GM21576 (cell line): ENCODE measurements at regions not wholly inside any gene's neighbourhood (a gene's known extent, or its start where the extent isn't known, plus 50 kb on each side); places are given as distances from the start of the nearest gene placed in this dataset.

Source experiments
- ATAC-seq: cut with Tn5 transposase; IDR thresholded peaks from one replicate; pipeline ENCODE4 v1.9.1; 2021; ENCODE audit warnings: mild to moderate bottlenecking, moderate library complexity; ENCODE audit not compliant: unreplicated experiment

DNA sequence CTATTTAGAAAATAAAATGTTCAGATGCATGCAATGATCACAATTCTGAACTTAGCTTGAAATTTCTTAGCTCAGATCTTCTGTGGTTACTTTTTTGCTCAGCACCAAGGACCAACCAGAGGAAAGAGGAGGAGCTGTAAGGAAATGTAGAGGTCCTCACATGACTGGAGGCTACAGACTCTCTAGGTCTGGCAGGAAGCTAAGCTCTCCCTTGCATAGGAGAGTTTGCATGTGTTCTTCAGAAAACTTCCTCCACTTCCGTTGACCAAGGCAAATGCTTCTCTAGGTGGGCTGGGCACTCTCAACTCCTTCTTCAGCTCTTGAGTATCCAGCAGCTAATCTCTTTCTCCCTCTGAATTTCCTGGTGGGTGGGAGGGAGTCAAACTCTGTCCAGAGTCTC is 119.6 kb downstream of the BTC start:
- no peak for ATAC-seq

DNA sequence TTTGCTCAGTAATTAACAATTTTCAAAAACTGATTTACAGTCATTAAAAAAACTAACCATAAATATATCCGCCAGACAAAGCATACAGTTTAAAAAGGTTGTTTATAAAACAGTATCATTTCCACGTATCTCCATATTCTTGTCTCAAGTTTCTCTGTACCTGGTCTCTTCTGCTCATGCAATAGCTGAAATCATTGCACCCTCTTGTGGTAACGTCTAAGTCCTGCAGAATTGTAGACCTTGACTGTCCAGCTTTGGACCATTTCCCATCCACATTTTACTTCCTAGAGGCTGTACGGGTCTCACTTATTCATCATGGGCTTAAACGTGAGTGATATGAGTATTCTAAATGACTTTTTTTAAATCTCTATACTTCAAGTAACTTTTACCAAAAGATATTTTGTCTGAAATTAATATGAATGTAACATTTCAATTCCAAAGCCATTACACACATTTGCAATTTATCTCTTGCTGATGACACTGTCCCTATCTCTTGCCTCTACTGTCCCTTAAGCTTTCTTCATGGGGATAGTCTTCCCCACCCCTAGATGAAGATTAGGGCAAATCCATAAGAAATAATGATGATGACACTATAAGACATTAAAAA is 118.5 kb downstream of the BTC start:
- peak; percentile 85 for ATAC-seq

DNA sequence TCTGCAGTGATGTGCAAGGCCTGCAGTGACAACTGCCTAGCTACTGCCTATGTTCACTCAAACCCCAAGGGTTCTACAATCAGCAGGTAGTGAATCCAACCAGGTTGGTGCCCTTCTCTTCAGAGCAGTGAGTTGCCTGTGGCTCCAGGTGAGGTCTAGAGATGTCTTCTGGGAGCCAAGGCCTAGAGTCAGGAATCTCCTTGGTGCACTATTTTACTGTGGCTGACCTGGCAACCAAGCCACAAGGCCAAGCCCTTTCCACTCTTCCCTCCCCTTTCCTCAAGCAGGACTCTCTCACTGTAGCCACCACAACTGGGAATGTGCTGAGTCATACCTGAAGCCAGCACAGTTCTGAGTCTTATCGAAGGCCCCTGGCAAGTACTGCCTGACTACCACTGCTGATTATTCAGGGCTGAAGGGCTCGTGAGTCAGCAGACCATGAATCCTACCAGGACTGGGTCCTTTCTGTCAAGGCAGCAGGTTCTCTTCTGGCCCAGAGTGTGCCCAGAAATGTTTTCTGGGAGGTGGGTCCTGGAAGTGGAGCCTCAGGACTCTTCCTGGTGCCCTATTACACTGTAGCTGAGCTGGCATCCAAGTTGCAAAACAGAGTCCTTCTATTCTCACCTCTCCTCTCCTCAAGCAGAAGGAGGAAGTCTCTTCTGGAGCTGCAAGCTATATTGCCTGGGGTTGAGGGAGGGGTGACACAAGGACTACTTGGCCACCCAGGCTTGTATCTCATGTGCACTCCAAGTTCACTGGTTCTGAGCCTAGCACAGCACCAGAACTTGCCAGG is 111.6 kb downstream of the BTC start:
- no peak for ATAC-seq

DNA sequence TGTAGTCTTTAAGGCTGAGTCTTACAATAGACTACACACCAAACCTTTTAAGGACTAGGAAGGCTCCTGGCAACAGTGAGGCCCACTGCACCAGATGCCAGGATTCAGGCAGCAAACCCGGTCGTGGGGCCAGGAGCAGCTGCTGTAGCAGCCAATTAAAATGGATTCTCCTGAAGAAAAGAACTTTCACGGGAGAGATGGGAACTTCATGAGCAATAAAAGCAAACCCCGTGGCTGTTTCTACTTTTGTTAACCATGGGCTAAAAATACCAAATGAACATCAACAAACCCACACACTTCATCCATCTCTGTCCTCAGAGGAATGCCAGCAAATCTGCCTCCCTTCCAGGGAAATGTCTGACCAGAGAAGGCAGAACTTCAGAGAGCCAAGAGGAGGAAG is 101.4 kb downstream of the BTC start:
- ATAC-seq, result no peak
